Stomach smooth muscle (tissue), 2 donors: ENCODE measurements at regions not wholly inside any gene's neighbourhood (a gene's known extent, or its start where the extent isn't known, plus 50 kb on each side); places are given as distances from the start of the nearest gene placed in this dataset.

Experiments
- H3K27ac ChIP-seq: one replicate; pipeline ENCODE4 v1.7.0; 2013; ENCODE audit warnings: mild to moderate bottlenecking, low read length, inconsistent platforms
- H3K27me3 ChIP-seq, 2 donors: one replicate each; pipeline ENCODE4 v1.7.0; 2013; ENCODE audit warnings: low read length in 2 of 2; ENCODE audit not compliant: insufficient read depth in 2 of 2, control insufficient read depth in 1 of 2
- H3K36me3 ChIP-seq, 2 donors: one replicate each; pipeline ENCODE4 v1.7.0; 2013; ENCODE audit warnings: low read length in 2 of 2; ENCODE audit not compliant: control insufficient read depth in 2 of 2, insufficient read depth in 2 of 2
- H3K4me1 ChIP-seq: one replicate; pipeline ENCODE4 v1.7.0; 2013; ENCODE audit warnings: low read length; ENCODE audit not compliant: control insufficient read depth, insufficient read depth
- H3K4me3 ChIP-seq, 2 donors: one replicate each; pipeline ENCODE4 v1.7.0; 2013; ENCODE audit warnings: low read length in 2 of 2
- H3K9ac ChIP-seq, 2 donors: one replicate each; pipeline ENCODE4 v1.7.0; 2013; ENCODE audit warnings: low read length in 2 of 2, mild to moderate bottlenecking in 1 of 2
- H3K9me3 ChIP-seq, 2 donors: one replicate each; pipeline ENCODE4 v1.7.0; 2013; ENCODE audit warnings: low read length in 2 of 2; ENCODE audit not compliant: control insufficient read depth in 2 of 2
- donor health status: healthy.
- donor health status: Pancreatic carcinoma.

- no peak overlapping the region for H3K27ac ChIP-seq
- H3K27me3 ChIP-seq, result no peaks in the 10 kb centered on the region
- no peaks in the 10 kb centered on the region for H3K36me3 ChIP-seq
- H3K4me3 ChIP-seq, result no peak overlapping the region
- no peak overlapping the region for H3K9ac ChIP-seq
- H3K4me1 ChIP-seq, result no peaks in the 10 kb centered on the region
- no peaks in the 10 kb centered on the region for H3K9me3 ChIP-seq
These were observed 154.1 kb upstream of the FAM241A start for GRCh38 chr4:111991163-111991562.

GRCh38 chr4:111991797-111992196 lies 153.5 kb upstream of the FAM241A start:
- H3K36me3 ChIP-seq, result no peaks in the 10 kb centered on the region
- no peak overlapping the region for H3K9ac ChIP-seq
- no peak overlapping the region for H3K4me3 ChIP-seq
- no peaks in the 10 kb centered on the region for H3K4me1 ChIP-seq
- H3K27me3 ChIP-seq, result no peaks in the 10 kb centered on the region
- H3K9me3 ChIP-seq, result no peaks in the 10 kb centered on the region
- no peak overlapping the region for H3K27ac ChIP-seq

- H3K4me3 ChIP-seq, result no peak overlapping the region
- H3K27ac ChIP-seq, result no peak overlapping the region
- no peaks in the 10 kb centered on the region for H3K27me3 ChIP-seq
These were observed 152.7 kb upstream of the FAM241A start for GRCh38 chr4:111992351-111993168.

GRCh38 chr4:111994392-111994791 lies 150.9 kb upstream of the FAM241A start:
- no peak overlapping the region for H3K9ac ChIP-seq
- H3K4me1 ChIP-seq, result no peaks in the 10 kb centered on the region
- no peaks in the 10 kb centered on the region for H3K36me3 ChIP-seq
- no peaks in the 10 kb centered on the region for H3K9me3 ChIP-seq
- H3K27me3 ChIP-seq, result no peaks in the 10 kb centered on the region
- H3K4me3 ChIP-seq, result no peak overlapping the region
- no peak overlapping the region for H3K27ac ChIP-seq

More at GRCh38 chr4:111992351-111993168, 152.7 kb upstream of the FAM241A start:
- no peaks in the 10 kb centered on the region for H3K36me3 ChIP-seq
- no peaks in the 10 kb centered on the region for H3K4me1 ChIP-seq
- no peaks in the 10 kb centered on the region for H3K9me3 ChIP-seq
- no peak overlapping the region for H3K9ac ChIP-seq

- Histone ChIP-seq H3K4me3 (no peak overlapping the region), H3K9me3 (no peaks in the 10 kb centered on the region), H3K9ac (no peak overlapping the region), H3K27me3 (no peaks in the 10 kb centered on the region), H3K36me3 (no peaks in the 10 kb centered on the region), H3K4me1 (no peaks in the 10 kb centered on the region), H3K27ac (no peak overlapping the region)
These were observed 147.5 kb upstream of the FAM241A start for GRCh38 chr4:111997785-111998184.

GRCh38 chr4:111999801-112000200 lies 145.5 kb upstream of the FAM241A start:
- Histone ChIP-seq H3K36me3 (no peaks in the 10 kb centered on the region), H3K27me3 (no peaks in the 10 kb centered on the region), H3K4me3 (no peak overlapping the region), H3K27ac (no peak overlapping the region), H3K9ac (no peak overlapping the region), H3K9me3 (no peaks in the 10 kb centered on the region), H3K4me1 (no peaks in the 10 kb centered on the region)

GRCh38 chr4:112001041-112001440 lies 144.2 kb upstream of the FAM241A start:
- no peaks in the 10 kb centered on the region for H3K4me1 ChIP-seq

GRCh38 chr4:112002248-112002661 lies 143.0 kb upstream of the FAM241A start:
- no peaks in the 10 kb centered on the region for H3K4me1 ChIP-seq
- no peak overlapping the region for H3K27ac ChIP-seq
- H3K9ac ChIP-seq, result no peak overlapping the region
- H3K4me3 ChIP-seq, result no peak overlapping the region
- H3K36me3 ChIP-seq, result no peaks in the 10 kb centered on the region
- no peaks in the 10 kb centered on the region for H3K27me3 ChIP-seq
- no peaks in the 10 kb centered on the region for H3K9me3 ChIP-seq

More at GRCh38 chr4:112001041-112001440, 144.2 kb upstream of the FAM241A start:
- Histone ChIP-seq H3K9ac (no peak overlapping the region), H3K36me3 (no peaks in the 10 kb centered on the region), H3K9me3 (no peaks in the 10 kb centered on the region), H3K27ac (no peak overlapping the region), H3K4me3 (no peak overlapping the region), H3K27me3 (no peaks in the 10 kb centered on the region)

GRCh38 chr4:112003231-112003907 lies 141.9 kb upstream of the FAM241A start:
- no peak overlapping the region for H3K9ac ChIP-seq
- H3K27ac ChIP-seq, result no peak overlapping the region
- H3K27me3 ChIP-seq, result no peaks in the 10 kb centered on the region
- H3K9me3 ChIP-seq, result no peaks in the 10 kb centered on the region
- no peak overlapping the region for H3K4me3 ChIP-seq
- no peaks in the 10 kb centered on the region for H3K36me3 ChIP-seq
- no peaks in the 10 kb centered on the region for H3K4me1 ChIP-seq

- no peak overlapping the region for H3K4me3 ChIP-seq
These were observed 140.2 kb upstream of the FAM241A start for GRCh38 chr4:112005027-112005426.

GRCh38 chr4:112007391-112007790 lies 137.9 kb upstream of the FAM241A start:
- Histone ChIP-seq H3K4me1 (no peaks in the 10 kb centered on the region), H3K9ac (no peak overlapping the region), H3K9me3 (no peaks in the 10 kb centered on the region), H3K27ac (no peak overlapping the region), H3K27me3 (no peaks in the 10 kb centered on the region), H3K4me3 (no peak overlapping the region), H3K36me3 (no peaks in the 10 kb centered on the region)

More at GRCh38 chr4:112005027-112005426, 140.2 kb upstream of the FAM241A start:
- no peaks in the 10 kb centered on the region for H3K4me1 ChIP-seq
- no peak overlapping the region for H3K27ac ChIP-seq
- H3K27me3 ChIP-seq, result no peaks in the 10 kb centered on the region
- H3K9me3 ChIP-seq, result no peaks in the 10 kb centered on the region
- no peaks in the 10 kb centered on the region for H3K36me3 ChIP-seq
- H3K9ac ChIP-seq, result no peak overlapping the region
